ENCODE measurements at regions not wholly inside any gene's neighbourhood (a gene's known extent, or its start where the extent isn't known, plus 50 kb on each side); places are given as distances from the start of the nearest gene placed in this dataset.

GRCh38 chr7:88442413-88442812 is 135.7 kb upstream of the STEAP4 start:
- no peak for DNase-seq (ENCODE audit: low read depth)
- no peak overlapping the region for H3K4me3 ChIP-seq (ENCODE audit: low read depth, low read length)
- TF ChIP-seq MAX (IDR thresholded peaks at IDR 0.05; ENCODE audit: low read depth, low read length) = no peak
- TF ChIP-seq MYC (IDR thresholded peaks at IDR 0.05; ENCODE audit: low read depth, low read length) = no peak
- no peak for TF ChIP-seq POLR2A (IDR thresholded peaks at IDR 0.05; ENCODE audit: extremely low read depth, insufficient read length)

GRCh38 chr7:88437132-88437531 is 130.4 kb upstream of the STEAP4 start:
- TF ChIP-seq POLR2A (IDR thresholded peaks at IDR 0.05; ENCODE audit: extremely low read depth, insufficient read length) (no peak), MAX (IDR thresholded peaks at IDR 0.05; ENCODE audit: low read depth, low read length) (no peak), CTCF (IDR thresholded peaks at IDR 0.05; ENCODE audit: low read depth, low read length) (no peak), MYC (IDR thresholded peaks at IDR 0.05; ENCODE audit: low read depth, low read length) (no peak)
- no peak overlapping the region for H3K4me3 ChIP-seq (ENCODE audit: low read depth, low read length)
- no peak for DNase-seq (ENCODE audit: low read depth)

- H3K4me3 ChIP-seq (ENCODE audit: low read depth, low read length) = no peak overlapping the region
- TF ChIP-seq POLR2A (IDR thresholded peaks at IDR 0.05; ENCODE audit: extremely low read depth, insufficient read length) (no peak), MYC (IDR thresholded peaks at IDR 0.05; ENCODE audit: low read depth, low read length) (no peak), MAX (IDR thresholded peaks at IDR 0.05; ENCODE audit: low read depth, low read length) (no peak), CTCF (IDR thresholded peaks at IDR 0.05; ENCODE audit: low read depth, low read length) (no peak)
Observed at GRCh38 chr7:88432301-88432700, 125.6 kb upstream of the STEAP4 start.

GRCh38 chr7:88431882-88432281 is 125.2 kb upstream of the STEAP4 start:
- DNase-seq (ENCODE audit: low read depth) = no peak
- TF ChIP-seq POLR2A (IDR thresholded peaks at IDR 0.05; ENCODE audit: extremely low read depth, insufficient read length) (no peak), CTCF (IDR thresholded peaks at IDR 0.05; ENCODE audit: low read depth, low read length) (no peak), MYC (IDR thresholded peaks at IDR 0.05; ENCODE audit: low read depth, low read length) (no peak), MAX (IDR thresholded peaks at IDR 0.05; ENCODE audit: low read depth, low read length) (no peak)
- no peak overlapping the region for H3K4me3 ChIP-seq (ENCODE audit: low read depth, low read length)

More at GRCh38 chr7:88432301-88432700, 125.6 kb upstream of the STEAP4 start:
- no peak for DNase-seq (ENCODE audit: low read depth)

GRCh38 chr7:88429382-88429781 is 122.7 kb upstream of the STEAP4 start:
- DNase-seq (ENCODE audit: low read depth) = no peak
- no peak for TF ChIP-seq CTCF (IDR thresholded peaks at IDR 0.05; ENCODE audit: low read depth, low read length)
- H3K4me3 ChIP-seq (ENCODE audit: low read depth, low read length) = no peak overlapping the region

- DNase-seq (ENCODE audit: low read depth) = no peak
- TF ChIP-seq MYC (IDR thresholded peaks at IDR 0.05; ENCODE audit: low read depth, low read length) = no peak
- no peak for TF ChIP-seq POLR2A (IDR thresholded peaks at IDR 0.05; ENCODE audit: extremely low read depth, insufficient read length)
- TF ChIP-seq MAX (IDR thresholded peaks at IDR 0.05; ENCODE audit: low read depth, low read length) = peak; percentile 52
- H3K4me3 ChIP-seq (ENCODE audit: low read depth, low read length) = no peak overlapping the region
Observed at GRCh38 chr7:88402529-88402928, 95.8 kb upstream of the STEAP4 start.

- no peak overlapping the region for H3K4me3 ChIP-seq (ENCODE audit: low read depth, low read length)
- DNase-seq (ENCODE audit: low read depth) = peak; percentile 49
- TF ChIP-seq MAX (IDR thresholded peaks at IDR 0.05; ENCODE audit: low read depth, low read length) (no peak), POLR2A (IDR thresholded peaks at IDR 0.05; ENCODE audit: extremely low read depth, insufficient read length) (no peak), MYC (IDR thresholded peaks at IDR 0.05; ENCODE audit: low read depth, low read length) (no peak), CTCF (IDR thresholded peaks at IDR 0.05; ENCODE audit: low read depth, low read length) (peak; percentile 70)
Observed at GRCh38 chr7:88401009-88401623, 94.4 kb upstream of the STEAP4 start.
